ENCODE measurements at regions not wholly inside any gene's neighbourhood (a gene's known extent, or its start where the extent isn't known, plus 50 kb on each side); places are given as distances from the start of the nearest gene placed in this dataset.
"Not testable (repeated sequence)": the region's sequence is repeated elsewhere in the genome, so short reads cannot be mapped to it uniquely, and the experiment has no call there.

DNA sequence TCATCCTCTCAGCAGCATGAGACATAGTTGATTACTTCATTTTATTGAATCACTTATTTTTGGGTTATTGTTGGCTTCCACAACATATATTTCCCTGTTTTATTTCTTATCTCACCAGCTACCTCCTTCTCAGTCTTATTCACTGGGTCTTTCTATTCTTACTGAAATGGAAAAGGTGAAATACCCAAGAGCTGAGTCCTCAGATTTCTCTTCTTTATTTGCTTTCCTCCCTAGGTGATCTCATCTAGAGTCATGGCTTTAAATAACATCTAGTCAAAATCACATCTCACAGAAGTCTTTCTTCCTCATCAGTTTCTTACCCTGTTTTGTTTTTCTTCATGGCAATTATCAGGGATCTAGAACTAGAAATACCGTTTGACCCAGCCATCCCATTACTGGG is 105.0 kb upstream of the RBBP8 start:
- Histone ChIP-seq H3K4me3 (no peak overlapping the region), H3K4me1 (peaks cover 15% of the 10 kb centered on the region), H3K9me3 (no peaks in the 10 kb centered on the region), H3K4me2 (no peak overlapping the region; the same call in 2 of the 3 replicates), H3K27ac (no peak overlapping the region)
- ChIA-PET CTCF (no interaction called here), POLR2A (no interaction called here)
- DNase-seq (ENCODE audit: low read depth in 1 of 2, low spot score in 1 of 2) (no peak), FAIRE-seq (no peak), ATAC-seq (no peak)
- TF ChIP-seq FOSL2 (IDR thresholded peaks at IDR 0.05) (no peak), FOSL2 (CRISPR knock-in tag; IDR thresholded peaks at IDR 0.05) (0 out of 2 replicates have a peak, but pooled peaks have one; percentile 11), ATOH8 (CRISPR knock-in tag; IDR thresholded peaks at IDR 0.05; ENCODE audit: low read depth) (no peak), JUNB (IDR thresholded peaks at IDR 0.05) (peak; percentile 17; the same call in 1 of the 2 replicates)
- TF ChIP-seq, protein P1, sequence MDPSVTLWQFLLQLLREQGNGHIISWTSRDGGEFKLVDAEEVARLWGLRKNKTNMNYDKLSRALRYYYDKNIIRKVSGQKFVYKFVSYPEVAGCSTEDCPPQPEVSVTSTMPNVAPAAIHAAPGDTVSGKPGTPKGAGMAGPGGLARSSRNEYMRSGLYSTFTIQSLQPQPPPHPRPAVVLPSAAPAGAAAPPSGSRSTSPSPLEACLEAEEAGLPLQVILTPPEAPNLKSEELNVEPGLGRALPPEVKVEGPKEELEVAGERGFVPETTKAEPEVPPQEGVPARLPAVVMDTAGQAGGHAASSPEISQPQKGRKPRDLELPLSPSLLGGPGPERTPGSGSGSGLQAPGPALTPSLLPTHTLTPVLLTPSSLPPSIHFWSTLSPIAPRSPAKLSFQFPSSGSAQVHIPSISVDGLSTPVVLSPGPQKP (IDR thresholded peaks at IDR 0.05; ENCODE audit: low read depth, low read length) = no peak
- 25% methylated on average over 1 of the region's 1 CpG for WGBS (ENCODE audit: missing lambda C conversion rate)

DNA sequence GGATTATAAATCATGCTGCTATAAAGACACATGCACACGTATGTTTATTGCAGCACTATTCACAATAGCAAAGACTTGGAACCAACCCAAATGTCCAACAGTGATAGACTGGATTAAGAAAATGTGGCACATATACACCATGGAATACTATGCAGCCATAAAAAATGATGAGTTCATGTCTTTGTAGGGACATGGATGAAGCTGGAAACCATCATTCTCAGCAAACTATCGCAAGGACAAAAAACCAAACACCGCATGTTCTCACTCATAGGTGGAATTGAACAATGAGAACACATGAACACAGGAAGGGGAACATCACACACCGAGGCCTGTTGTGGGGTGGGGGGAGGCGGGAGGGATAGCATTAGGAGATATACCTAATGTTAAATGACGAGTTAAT is 104.5 kb upstream of the RBBP8 start:
- FAIRE-seq; H3K4me3 ChIP-seq; H3K4me2 ChIP-seq; DNase-seq (ENCODE audit: low read depth in 1 of 2, low spot score in 1 of 2); ATAC-seq; POLR2A ChIA-PET; H3K27ac ChIP-seq; CTCF ChIA-PET; H3K9me3 ChIP-seq: not testable (repeated sequence)
- H3K4me1 ChIP-seq = peaks cover 15% of the 10 kb centered on the region
- 82% methylated on average over 4 of the region's 6 CpGs for WGBS (ENCODE audit: missing lambda C conversion rate)

DNA sequence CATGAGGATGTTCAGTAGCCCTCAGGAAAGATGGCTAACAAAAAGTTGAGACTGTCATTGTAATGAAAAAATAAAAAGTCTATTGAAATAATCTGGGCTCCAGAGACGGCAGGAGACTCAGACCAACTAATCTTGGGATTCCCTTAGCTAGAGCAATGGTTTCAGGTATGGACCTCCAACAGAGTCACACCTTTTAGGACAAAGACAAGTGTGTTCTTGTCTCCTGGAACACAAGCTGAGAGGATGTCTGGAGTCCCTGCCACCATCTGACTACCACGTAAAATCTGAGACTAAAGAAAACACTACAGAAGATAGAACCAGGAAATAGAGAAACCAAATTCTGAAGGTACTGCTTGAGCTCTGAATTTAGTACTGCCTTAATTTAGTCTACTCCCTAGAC is 103.3 kb upstream of the RBBP8 start:
- H3K27ac ChIP-seq = no peak overlapping the region

More for the DNA sequence above, 103.3 kb upstream of the RBBP8 start:
- FAIRE-seq (no peak), DNase-seq (ENCODE audit: low read depth in 1 of 2, low spot score in 1 of 2) (no peak), ATAC-seq (no peak)
- TF ChIP-seq HMGXB4 (CRISPR knock-in tag; IDR thresholded peaks at IDR 0.05; ENCODE audit: borderline replicate concordance) (no peak), ZC3H11A (IDR thresholded peaks at IDR 0.05) (no peak), ATOH8 (CRISPR knock-in tag; IDR thresholded peaks at IDR 0.05; ENCODE audit: low read depth) (no peak), CEBPB (IDR thresholded peaks at IDR 0.05) (no peak), ESRRA (IDR thresholded peaks at IDR 0.05; ENCODE audit: borderline replicate concordance, low read length) (no peak), KDM1A (IDR thresholded peaks at IDR 0.05; ENCODE audit: low read depth) (no peak), BHLHE40 (IDR thresholded peaks at IDR 0.05; ENCODE audit: low read depth, low read length) (no peak), NFE2L2 (conservative IDR thresholded peaks at IDR 0.05; ENCODE audit: low read length) (no peak), FOSL2 (IDR thresholded peaks at IDR 0.05) (no peak), FOSL2 (CRISPR knock-in tag; IDR thresholded peaks at IDR 0.05) (no peak), RCOR1 (IDR thresholded peaks at IDR 0.05; ENCODE audit: low read depth, low read length) (no peak), RFX5 (IDR thresholded peaks at IDR 0.05) (no peak), POLR2A (IDR thresholded peaks at IDR 0.05; ENCODE audit: low read length) (no peak), HOXB5 (CRISPR knock-in tag; IDR thresholded peaks at IDR 0.05) (no peak), RARB (CRISPR knock-in tag; IDR thresholded peaks at IDR 0.05) (no peak), FOSB (CRISPR knock-in tag; IDR thresholded peaks at IDR 0.05) (no peak), CTCF (IDR thresholded peaks at IDR 0.05) (no peak), NR3C1 (IDR thresholded peaks at IDR 0.05) (no peak), MAX (IDR thresholded peaks at IDR 0.05) (no peak)
- TF ChIP-seq, protein P1 (IDR thresholded peaks at IDR 0.05; ENCODE audit: low read depth, low read length) = no peak
- TF ChIP-seq, protein P2, sequence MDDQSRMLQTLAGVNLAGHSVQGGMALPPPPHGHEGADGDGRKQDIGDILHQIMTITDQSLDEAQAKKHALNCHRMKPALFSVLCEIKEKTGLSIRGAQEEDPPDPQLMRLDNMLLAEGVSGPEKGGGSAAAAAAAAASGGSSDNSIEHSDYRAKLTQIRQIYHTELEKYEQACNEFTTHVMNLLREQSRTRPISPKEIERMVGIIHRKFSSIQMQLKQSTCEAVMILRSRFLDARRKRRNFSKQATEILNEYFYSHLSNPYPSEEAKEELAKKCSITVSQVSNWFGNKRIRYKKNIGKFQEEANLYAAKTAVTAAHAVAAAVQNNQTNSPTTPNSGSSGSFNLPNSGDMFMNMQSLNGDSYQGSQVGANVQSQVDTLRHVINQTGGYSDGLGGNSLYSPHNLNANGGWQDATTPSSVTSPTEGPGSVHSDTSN (IDR thresholded peaks at IDR 0.05) = no peak
- Histone ChIP-seq H3K9me3 (no peaks in the 10 kb centered on the region), H3K4me1 (peaks cover 15% of the 10 kb centered on the region), H3K4me3 (no peak overlapping the region), H3K4me2 (no peak overlapping the region)
- ChIA-PET CTCF (no interaction called here), POLR2A (no interaction called here)
- 73% methylated on average over 2 of the region's 2 CpGs for WGBS (ENCODE audit: missing lambda C conversion rate)
